AG04450 (cell line): ENCODE measurements at regions not wholly inside any gene's neighbourhood (a gene's known extent, or its start where the extent isn't known, plus 50 kb on each side); places are given as distances from the start of the nearest gene placed in this dataset.

Source experiments
- CTCF ChIA-PET: fragments of 300-600, 350-600 bp; formaldehyde crosslinking; extraction: SDS; loops from one replicate; lab custom pipeline; 2022; ENCODE audit warnings: antibody characterized with exemption, inconsistent platforms; lab: Charles Lee
- POLR2A ChIA-PET: fragments of 350-600 bp; formaldehyde crosslinking; extraction: SDS; loops from one replicate; lab custom pipeline; 2021; ENCODE audit warnings: antibody characterized with exemption, inconsistent platforms; lab: Yijun Ruan, JAX
- DNase-seq: peaks from one replicate; pipeline ENCODE4 v3.0.0-alpha.2; 2011; ENCODE audit warnings: low read depth, low spot score
- H3K27ac ChIP-seq: one replicate; pipeline ENCODE4 v1.5.1; 2012; ENCODE audit warnings: low read depth, low read length, control low read depth
- H3K27me3 ChIP-seq: one replicate; pipeline ENCODE4 v1.6.0; 2012; ENCODE audit warnings: low read length; ENCODE audit not compliant: control insufficient read depth, insufficient read depth
- H3K4me3 ChIP-seq: 2 replicates; pipeline ENCODE4 v1.5.1; 2011; ENCODE audit warnings: mild to moderate bottlenecking, low read depth, low read length, control low read depth
- H3K9me3 ChIP-seq: 2 replicates; pipeline ENCODE4 v1.5.1; 2012; ENCODE audit warnings: low read length; ENCODE audit not compliant: control insufficient read depth, insufficient read depth
- CTCF ChIP-seq: IDR thresholded peaks from 2 replicates; pipeline ENCODE4 v1.5.1; 2011; ENCODE audit warnings: low read depth, low read length, control low read depth, inconsistent platforms

- Histone ChIP-seq H3K27ac (no peak overlapping the region), H3K4me3 (no peak overlapping the region), H3K27me3 (peaks cover 2% of the 10 kb centered on the region), H3K9me3 (no peaks in the 10 kb centered on the region)
- CTCF ChIA-PET: no interaction called here
- no peak for TF ChIP-seq CTCF
- POLR2A ChIA-PET: no interaction called here
- DNase-seq: no peak
These were observed 805.3 kb upstream of the TENM3 start for GRCh38 chr4:181437895-181438294.

- TF ChIP-seq CTCF: no peak
- H3K27ac ChIP-seq: no peak overlapping the region
- H3K9me3 ChIP-seq: no peaks in the 10 kb centered on the region
- no peak for DNase-seq
- CTCF ChIA-PET: no interaction called here
- H3K27me3 ChIP-seq: peaks cover 2% of the 10 kb centered on the region
- H3K4me3 ChIP-seq: no peak overlapping the region
- POLR2A ChIA-PET: no interaction called here
These were observed 804.6 kb upstream of the TENM3 start for GRCh38 chr4:181438641-181439040.

- ChIA-PET CTCF (no interaction called here), POLR2A (no interaction called here)
- no peaks in the 10 kb centered on the region for H3K9me3 ChIP-seq
- H3K27me3 ChIP-seq: peaks cover 2% of the 10 kb centered on the region
- no peak for TF ChIP-seq CTCF
- no peak overlapping the region for H3K4me3 ChIP-seq
- no peak for DNase-seq
- no peak overlapping the region for H3K27ac ChIP-seq
These were observed 800.2 kb upstream of the TENM3 start for GRCh38 chr4:181443021-181443420.

GRCh38 chr4:181465826-181466225, 777.4 kb upstream of the TENM3 start:
- no peak for TF ChIP-seq CTCF
- Histone ChIP-seq H3K4me3 (no peak overlapping the region), H3K27me3 (no peaks in the 10 kb centered on the region), H3K27ac (no peak overlapping the region), H3K9me3 (no peaks in the 10 kb centered on the region)
- CTCF ChIA-PET: interaction anchor here (0.6 to 0.7 kb wide), 2 partner anchors 63 to 884 kb away, joined by 3 read pairs; no protein-coding TSS in a partner anchor
- no peak for DNase-seq
- POLR2A ChIA-PET: no interaction called here

GRCh38 chr4:181468451-181468850, 774.8 kb upstream of the TENM3 start:
- ChIA-PET CTCF (no interaction called here), POLR2A (no interaction called here)
- H3K4me3 ChIP-seq: no peak overlapping the region
- DNase-seq: no peak
- H3K27ac ChIP-seq: no peak overlapping the region
- no peaks in the 10 kb centered on the region for H3K9me3 ChIP-seq
- no peak for TF ChIP-seq CTCF
- H3K27me3 ChIP-seq: no peaks in the 10 kb centered on the region
